ENCODE measurements at regions not wholly inside any gene's neighbourhood (a gene's known extent, or its start where the extent isn't known, plus 50 kb on each side); places are given as distances from the start of the nearest gene placed in this dataset.

GRCh38 chr21:16535626-16536025 is 805.8 kb downstream of the USP25 start:
- no peak overlapping the region for H3K27ac ChIP-seq
- no peak for TF ChIP-seq ZFX (IDR thresholded peaks at IDR 0.05)
- no peak for TF ChIP-seq CTCF (conservative IDR thresholded peaks at IDR 0.05)

- TF ChIP-seq CTCF (conservative IDR thresholded peaks at IDR 0.05) (no peak), ZFX (IDR thresholded peaks at IDR 0.05) (no peak)
- H3K27ac ChIP-seq: no peak overlapping the region
Observed at GRCh38 chr21:16536140-16536539, 806.4 kb downstream of the USP25 start.

DNA sequence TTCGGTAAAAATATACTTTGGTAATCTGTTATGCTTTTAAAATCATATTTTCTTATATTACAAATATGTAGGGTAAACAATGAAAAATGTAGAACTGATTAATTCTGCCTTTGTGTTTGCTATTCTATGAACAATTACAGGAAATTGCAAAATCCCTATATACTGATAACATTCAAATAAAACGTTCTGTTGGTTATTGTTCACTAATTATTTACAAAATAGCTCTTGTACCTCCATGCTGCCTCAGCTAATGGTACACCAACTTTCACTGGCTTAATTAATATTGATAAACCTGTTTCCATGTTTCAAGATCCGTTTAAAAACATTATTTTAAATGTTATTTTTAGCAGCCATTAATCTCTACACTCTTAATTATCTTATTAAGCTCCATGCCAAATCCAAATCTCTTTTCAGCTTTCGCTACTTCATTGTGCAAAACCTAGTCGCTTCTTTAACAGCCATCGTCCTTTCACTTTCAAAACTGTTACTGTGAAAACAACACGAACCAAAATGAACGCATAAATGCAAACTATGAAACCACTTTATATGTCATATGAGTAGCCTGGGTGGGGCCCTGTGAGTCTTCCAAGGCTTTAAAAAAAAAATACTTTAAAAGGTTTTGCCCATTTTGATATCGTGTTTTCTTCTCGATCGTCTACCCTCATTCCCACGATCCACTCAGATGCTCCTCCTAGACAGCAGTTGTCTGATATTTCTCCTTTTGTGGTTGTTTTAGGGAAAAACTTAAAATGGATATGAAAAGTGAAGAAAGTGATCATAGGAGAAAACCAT is 807.1 kb downstream of the USP25 start:
- TF ChIP-seq ZFX (IDR thresholded peaks at IDR 0.05) (no peak), CTCF (conservative IDR thresholded peaks at IDR 0.05) (no peak)
- no peak overlapping the region for H3K27ac ChIP-seq

DNA sequence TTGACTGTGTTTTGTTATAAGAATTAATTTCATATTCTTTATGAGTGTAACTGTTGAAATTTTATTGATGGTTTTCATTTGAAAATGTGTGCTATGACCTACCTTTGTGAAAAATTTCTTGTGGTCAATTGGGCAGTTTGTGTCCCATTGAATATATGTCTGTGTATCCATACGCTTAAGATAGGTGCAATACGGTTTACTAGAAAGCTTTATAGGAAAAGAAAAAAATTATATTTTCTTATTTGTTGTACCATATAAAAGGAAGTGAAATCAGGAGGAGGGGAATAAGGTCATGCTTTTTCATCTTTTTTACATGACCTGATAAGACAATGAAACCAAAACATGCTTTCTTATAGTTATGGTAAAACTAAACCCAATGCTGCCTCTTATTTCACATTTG is 807.7 kb downstream of the USP25 start:
- TF ChIP-seq ZFX (IDR thresholded peaks at IDR 0.05): no peak
- no peak for TF ChIP-seq CTCF (conservative IDR thresholded peaks at IDR 0.05)
- no peak overlapping the region for H3K27ac ChIP-seq

DNA sequence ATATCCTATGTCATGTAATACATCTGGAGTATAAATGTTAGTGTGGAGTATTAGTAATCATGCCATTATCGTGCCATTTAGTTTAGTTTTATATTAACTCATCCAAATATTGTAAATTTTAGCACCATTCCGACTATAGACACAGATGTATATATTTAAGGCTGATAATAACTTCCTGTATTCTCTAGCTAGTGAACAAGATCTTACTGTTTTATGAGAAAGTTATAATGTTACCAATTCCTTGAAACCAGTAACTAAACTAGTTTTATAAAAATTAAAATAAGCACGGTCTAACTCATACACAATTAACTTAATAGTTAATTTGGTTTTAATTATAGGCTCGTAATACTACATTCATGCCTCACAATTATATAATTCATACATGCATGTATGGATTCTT is 808.6 kb downstream of the USP25 start:
- TF ChIP-seq ZFX (IDR thresholded peaks at IDR 0.05) (no peak), CTCF (conservative IDR thresholded peaks at IDR 0.05) (no peak)
- no peak overlapping the region for H3K27ac ChIP-seq

DNA sequence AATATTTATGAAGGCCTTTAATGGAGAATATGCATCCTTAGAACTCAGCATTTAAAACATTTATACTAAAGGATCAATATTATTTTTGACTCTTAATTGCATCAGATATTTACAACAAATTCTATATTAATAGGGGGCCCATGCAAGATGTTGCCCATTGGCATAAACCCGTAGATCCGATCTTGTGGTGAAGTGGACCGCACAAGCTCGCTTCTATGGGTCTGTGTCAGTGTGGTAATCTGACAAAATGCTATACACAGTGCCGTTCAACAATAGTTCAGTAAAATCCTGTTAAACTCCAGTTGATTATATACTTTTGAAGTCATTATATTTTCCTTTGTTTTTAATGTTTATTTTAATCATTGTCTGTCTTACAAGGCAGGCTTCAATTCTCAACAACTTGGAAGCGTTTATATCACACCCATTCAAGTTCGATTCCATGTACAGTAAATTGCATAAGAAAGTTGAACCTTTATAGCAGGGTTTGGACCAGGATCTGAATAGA is 809.2 kb downstream of the USP25 start:
- no peak for TF ChIP-seq CTCF (conservative IDR thresholded peaks at IDR 0.05)
- TF ChIP-seq ZFX (IDR thresholded peaks at IDR 0.05): no peak
- no peak overlapping the region for H3K27ac ChIP-seq

- TF ChIP-seq ZFX (IDR thresholded peaks at IDR 0.05): no peak
- TF ChIP-seq CTCF (conservative IDR thresholded peaks at IDR 0.05): no peak
- no peak overlapping the region for H3K27ac ChIP-seq
Observed at GRCh38 chr21:16540966-16541727, 811.4 kb downstream of the USP25 start.

All from C4-2B (cell line).